Frontal cortex (tissue), 3 donors: ENCODE measurements at regions not wholly inside any gene's neighbourhood (a gene's known extent, or its start where the extent isn't known, plus 50 kb on each side); places are given as distances from the start of the nearest gene placed in this dataset.
"Not testable (repeated sequence)": the region's sequence is repeated elsewhere in the genome, so short reads cannot be mapped to it uniquely, and the experiment has no call there.

Experiments
- DNase-seq, 2 donors: peaks; one replicate each; pipeline ENCODE4 v3.0.0; 2012; ENCODE audit warnings: low spot score in 2 of 2
- FAIRE-seq: peaks from 2 replicates; lab custom pipeline; 2012; peaks lifted over from hg19 to GRCh38; lab: Jason Lieb, UNC
- donor health status: control.
- donor health status: control.
- donor health status: control.

- no peak for FAIRE-seq
- DNase-seq = no peak
Measured at GRCh38 chr6:113184736-113185135, 672.4 kb upstream of the MARCKS start.

- FAIRE-seq (no peak), DNase-seq (no peak)
Measured at GRCh38 chr6:113185299-113185698, 671.8 kb upstream of the MARCKS start.

- no peak for FAIRE-seq
- no peak for DNase-seq
Measured at GRCh38 chr6:113187661-113188060, 669.5 kb upstream of the MARCKS start.

DNA sequence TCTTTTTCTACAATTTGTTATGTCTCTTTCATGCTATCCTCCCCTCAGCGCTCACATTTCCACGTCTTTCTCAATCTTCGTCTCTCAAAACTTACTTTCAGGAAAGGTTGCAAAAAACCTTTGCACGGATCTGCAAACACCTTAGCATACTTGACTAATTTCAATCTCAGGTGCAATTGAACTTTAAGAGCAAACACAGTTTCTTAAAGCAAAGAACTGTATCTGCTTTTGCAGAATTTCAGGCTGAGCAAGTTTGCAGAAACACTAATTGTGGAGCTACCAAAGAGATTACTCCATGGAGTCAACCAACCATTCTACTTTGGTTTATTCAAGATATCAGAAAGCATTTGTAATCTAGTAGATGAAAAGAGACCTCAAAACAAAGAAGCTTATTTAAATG is 668.2 kb upstream of the MARCKS start:
- FAIRE-seq (no peak), DNase-seq (no peak)

DNA sequence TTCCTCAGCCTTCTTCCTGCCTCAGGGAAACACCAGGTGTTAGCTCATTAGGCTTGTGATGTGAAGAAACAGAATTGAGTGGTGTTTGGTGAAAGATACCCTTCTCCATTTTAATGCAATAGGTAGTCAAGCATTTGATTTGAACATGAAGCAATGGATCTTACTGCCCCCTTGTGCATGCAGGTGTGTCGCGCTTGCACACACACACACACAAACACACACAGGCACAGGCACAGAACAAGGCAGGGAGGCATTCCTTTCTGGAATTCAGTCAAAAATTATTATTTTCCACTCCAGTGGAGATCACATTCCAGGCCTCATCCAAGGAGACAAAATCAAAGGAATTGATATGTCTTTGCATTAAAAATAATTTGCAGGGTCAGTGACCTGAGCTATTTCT is 667.0 kb upstream of the MARCKS start:
- DNase-seq = no peak
- no peak for FAIRE-seq

GRCh38 chr6:113194090-113194489 is 663.1 kb upstream of the MARCKS start:
- FAIRE-seq (no peak), DNase-seq (no peak)

GRCh38 chr6:113202852-113203714 is 654.1 kb upstream of the MARCKS start:
- no peak for DNase-seq
- FAIRE-seq = no peak

DNA sequence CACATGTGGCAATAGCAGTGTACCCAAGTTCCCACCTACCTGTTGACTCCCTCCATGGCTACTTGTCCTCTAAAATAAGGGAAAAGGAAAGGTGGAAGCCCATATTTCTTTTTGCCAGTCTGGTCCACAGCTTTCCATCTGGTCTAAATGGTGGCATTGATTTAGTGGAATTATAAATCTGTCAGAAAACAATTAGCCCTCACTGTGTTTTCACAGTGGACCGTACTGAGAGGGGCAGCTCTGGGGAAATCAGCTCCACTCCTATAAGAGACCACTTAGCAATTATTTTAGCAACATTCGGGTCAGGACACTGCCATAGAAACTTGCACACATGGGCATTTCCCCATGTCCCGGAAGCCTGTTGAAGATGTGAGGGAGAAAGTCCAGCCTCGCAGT is 653.4 kb upstream of the MARCKS start:
- DNase-seq (no peak), FAIRE-seq (no peak)

- FAIRE-seq (no peak), DNase-seq (no peak)
Measured at GRCh38 chr6:113205553-113205952, 651.6 kb upstream of the MARCKS start.

GRCh38 chr6:113208726-113209125 is 648.4 kb upstream of the MARCKS start:
- FAIRE-seq (no peak), DNase-seq (no peak)

DNA sequence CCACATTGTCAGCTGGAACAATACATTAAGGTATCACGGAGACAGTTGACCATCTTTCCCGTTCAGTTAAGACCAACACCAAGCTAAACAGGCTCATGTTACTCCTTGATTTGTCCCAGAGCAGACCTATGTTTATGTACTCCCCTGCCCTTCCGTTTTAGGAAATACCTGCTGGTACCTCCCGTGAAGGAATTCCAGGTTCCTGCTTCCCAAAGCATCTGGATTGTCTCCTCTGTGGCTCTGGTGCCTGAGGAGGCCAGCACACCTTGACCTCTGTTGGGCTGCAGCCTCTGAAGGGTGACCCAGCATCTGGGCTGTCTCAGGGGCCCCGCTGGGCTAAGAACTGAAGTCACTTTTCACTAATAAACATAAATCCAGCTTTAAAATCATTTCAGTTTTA is 647.8 kb upstream of the MARCKS start:
- no peak for FAIRE-seq
- no peak for DNase-seq

DNA sequence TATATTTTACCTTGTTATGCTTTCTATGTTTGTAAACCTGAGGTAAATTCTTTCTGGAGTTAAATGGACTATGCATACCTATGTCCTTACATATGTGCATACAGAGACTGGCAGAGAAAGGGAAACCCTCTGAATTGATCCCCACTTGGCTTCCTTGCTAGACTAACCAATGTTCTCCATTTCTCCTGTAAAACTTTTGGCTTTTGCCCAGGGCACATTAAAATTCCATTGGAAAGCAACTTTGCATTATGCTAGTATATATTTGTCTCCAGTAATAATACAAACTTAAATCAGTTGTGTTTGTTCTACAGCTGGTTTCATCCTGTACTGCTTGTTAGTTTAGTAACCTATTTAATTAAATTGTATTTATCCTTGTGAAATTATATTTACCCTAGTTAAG is 646.0 kb upstream of the MARCKS start:
- FAIRE-seq = no peak
- DNase-seq = no peak

DNA sequence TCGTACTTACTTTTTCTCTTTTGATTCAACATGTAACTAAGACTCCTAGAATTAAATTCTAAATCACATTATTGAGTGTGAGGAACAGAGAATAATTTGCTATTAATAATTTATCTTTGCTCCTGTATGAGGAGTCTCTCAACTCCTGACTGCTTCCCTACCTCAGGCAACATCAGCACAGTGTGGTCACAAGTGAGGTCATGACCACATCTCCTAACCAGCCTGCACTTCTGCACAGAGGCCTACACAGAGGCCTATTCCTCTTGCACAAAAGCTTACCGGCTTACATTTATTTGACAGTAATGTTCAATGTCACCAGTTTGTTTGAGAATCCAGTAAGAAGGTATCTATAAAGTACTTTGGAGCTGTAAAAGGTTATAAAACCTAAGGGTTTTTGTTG is 637.4 kb upstream of the MARCKS start:
- DNase-seq (no peak), FAIRE-seq (no peak)

DNA sequence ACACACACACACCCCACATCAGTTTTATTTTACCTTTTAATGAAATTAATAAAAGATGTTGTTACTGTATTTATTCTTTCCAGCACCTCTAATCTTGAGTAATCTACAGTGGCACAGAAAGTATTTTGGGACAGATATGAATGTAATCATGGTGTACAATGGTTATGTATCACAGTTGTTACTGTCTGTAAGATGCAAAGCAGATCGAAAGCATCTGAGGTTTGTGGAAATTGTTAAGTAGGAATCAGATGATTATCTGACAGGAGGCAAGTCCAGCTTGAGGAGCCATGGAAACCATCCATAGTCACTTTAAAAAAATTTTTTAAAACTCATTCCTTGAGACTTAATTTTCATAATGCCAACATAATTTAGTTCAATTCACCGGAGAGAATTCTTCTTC is 636.3 kb upstream of the MARCKS start:
- DNase-seq = no peak

DNA sequence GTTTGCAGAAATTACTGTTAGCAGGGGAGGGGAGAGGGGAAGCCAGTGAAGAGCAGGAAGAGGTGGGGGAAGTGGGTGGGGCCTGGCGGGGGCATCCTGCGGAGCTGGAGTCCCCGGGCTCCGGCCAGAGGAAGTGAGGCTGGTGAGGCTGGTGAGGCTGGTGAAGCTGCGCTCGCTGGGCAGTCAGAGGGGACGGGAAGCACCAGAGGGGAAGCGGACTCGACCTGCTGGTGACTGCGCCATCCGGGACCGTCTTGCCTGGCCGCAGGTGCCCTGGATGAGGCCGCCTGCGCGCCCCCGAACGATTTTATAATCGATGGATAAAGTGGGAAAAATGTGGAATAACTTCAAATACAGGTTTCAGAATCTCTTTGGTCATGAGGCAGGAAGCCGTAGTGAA is 635.3 kb upstream of the MARCKS start:
- FAIRE-seq (no peak), DNase-seq (no peak)

More for the DNA sequence above, 636.3 kb upstream of the MARCKS start:
- FAIRE-seq = no peak

DNA sequence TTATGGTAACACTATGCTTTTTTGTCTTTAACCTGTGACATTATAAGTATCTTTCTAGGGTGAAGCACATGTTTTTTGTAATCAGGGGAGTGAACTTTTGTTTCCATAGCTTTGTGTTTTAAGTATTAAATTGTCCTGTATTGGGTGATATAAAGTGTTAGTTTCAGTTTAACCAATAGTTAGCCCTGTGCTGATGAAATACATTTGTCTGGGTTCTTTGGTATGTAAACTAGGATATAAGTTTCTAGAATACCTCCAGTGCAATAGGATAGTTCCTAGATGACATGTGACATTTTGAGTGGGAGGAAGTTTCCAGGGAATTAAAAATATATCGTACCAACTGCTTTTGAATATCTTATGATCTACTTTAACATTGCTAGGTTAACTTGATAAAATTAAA is 611.0 kb upstream of the MARCKS start:
- FAIRE-seq (no peak), DNase-seq (no peak)

DNA sequence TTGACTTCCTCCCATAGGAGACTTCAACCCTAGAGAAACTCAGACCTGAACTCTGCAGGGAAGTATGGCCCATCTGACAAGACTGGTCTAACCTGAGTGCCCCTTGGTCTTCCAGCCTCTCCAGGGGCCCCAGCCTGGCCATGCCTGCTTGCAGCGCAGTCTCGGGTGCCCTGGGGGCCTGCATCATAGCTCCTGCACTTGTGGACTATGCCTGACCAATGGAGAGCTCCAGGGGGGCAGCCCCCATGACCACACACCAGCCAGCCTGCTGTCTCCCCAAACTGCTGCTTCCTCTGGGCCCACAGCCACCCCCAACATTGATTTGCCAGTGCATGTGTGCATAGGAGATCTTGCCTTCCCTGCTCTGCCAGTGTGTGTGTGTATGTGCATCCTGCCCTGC is 608.6 kb upstream of the MARCKS start:
- DNase-seq (no peak), FAIRE-seq (no peak)

- FAIRE-seq, DNase-seq: not testable (repeated sequence)
Measured at GRCh38 chr6:113254194-113254593, 603.0 kb upstream of the MARCKS start.

DNA sequence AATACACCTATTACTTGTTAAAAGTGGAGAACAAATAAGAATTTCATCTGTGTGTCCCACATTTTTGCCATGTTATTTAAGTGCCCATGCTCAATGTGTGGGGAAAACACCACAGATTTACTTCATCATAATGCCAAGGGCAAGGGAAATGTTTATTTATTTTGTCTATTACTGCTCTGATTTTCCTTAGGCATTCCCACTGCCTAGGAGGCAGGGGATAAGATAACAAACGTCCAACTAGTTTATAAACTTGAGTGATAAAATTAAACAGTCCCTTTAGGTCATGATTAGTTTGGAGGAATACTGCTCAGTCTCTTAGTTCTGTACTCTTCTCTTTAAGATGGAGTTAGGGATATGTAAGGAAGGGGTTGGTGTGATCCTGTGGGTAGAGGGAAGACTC is 598.4 kb upstream of the MARCKS start:
- no peak for DNase-seq
- no peak for FAIRE-seq

DNA sequence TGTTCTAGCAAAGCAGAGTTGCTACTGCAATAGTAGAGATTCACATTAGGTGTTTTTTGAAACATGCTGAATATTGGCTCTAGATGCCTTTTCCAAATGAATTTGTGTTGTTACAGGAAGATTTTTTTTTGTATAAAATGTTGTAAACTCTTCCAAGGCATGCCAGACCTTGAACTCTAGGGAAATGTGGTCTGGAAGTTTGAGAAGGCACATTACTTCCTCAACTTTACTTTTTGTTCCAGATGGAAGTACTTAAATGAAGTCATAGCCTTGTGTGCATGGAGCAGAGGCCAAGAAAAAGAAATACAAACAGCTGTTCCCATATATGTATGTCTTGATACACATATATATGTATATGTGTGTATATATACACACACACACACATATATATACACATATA is 585.7 kb upstream of the MARCKS start:
- no peak for FAIRE-seq
- no peak for DNase-seq

- no peak for DNase-seq
- no peak for FAIRE-seq
Measured at GRCh38 chr6:113276601-113277000, 580.5 kb upstream of the MARCKS start.

- FAIRE-seq = no peak
- no peak for DNase-seq
Measured at GRCh38 chr6:113277111-113277510, 580.0 kb upstream of the MARCKS start.
